Hepatocyte (in vitro differentiated cells): ENCODE measurements at regions not wholly inside any gene's neighbourhood (a gene's known extent, or its start where the extent isn't known, plus 50 kb on each side); places are given as distances from the start of the nearest gene placed in this dataset.

ENCODE experiments used
- DNase-seq: peaks from one replicate; pipeline ENCODE4 v3.0.0-alpha.2; 2016; ENCODE audit warnings: low spot score
- H2AFZ ChIP-seq: fragments of 200-600 bp; sonication (generic); 2 replicates; pipeline ENCODE4 v1.6.0; 2016; ENCODE audit warnings: antibody characterized with exemption, mild to moderate bottlenecking
- H3K27ac ChIP-seq: fragments of 200-600 bp; sonication (generic); 2 replicates; pipeline ENCODE4 v1.5.1; 2016; ENCODE audit warnings: mild to moderate bottlenecking
- H3K27me3 ChIP-seq: fragments of 200-600 bp; sonication (generic); 2 replicates; pipeline ENCODE4 v1.6.1; 2016
- H3K36me3 ChIP-seq: fragments of 200-600 bp; sonication (generic); replicated peaks from 2 replicates; pipeline ENCODE4 v1.5.1; 2016; ENCODE audit warnings: low read depth; ENCODE audit not compliant: insufficient read depth
- H3K4me1 ChIP-seq: fragments of 200-600 bp; sonication (generic); 2 replicates; pipeline ENCODE4 v1.5.1; 2016; ENCODE audit warnings: mild to moderate bottlenecking, moderate library complexity; ENCODE audit not compliant: insufficient read depth
- H3K4me2 ChIP-seq: fragments of 200-600 bp; sonication (generic); 2 replicates; pipeline ENCODE4 v1.6.0; 2016
- H3K4me3 ChIP-seq: fragments of 200-600 bp; sonication (generic); 2 replicates; pipeline ENCODE4 v1.5.1; 2016; ENCODE audit warnings: mild to moderate bottlenecking
- H3K79me2 ChIP-seq: fragments of 200-600 bp; sonication (generic); 2 replicates; pipeline ENCODE4 v1.6.0; 2017; ENCODE audit warnings: mild to moderate bottlenecking
- H3K9me2 ChIP-seq: fragments of 200-600 bp; sonication (generic); replicated peaks from 2 replicates; pipeline ENCODE4 v1.6.0; 2017; ENCODE audit warnings: mild to moderate bottlenecking; ENCODE audit not compliant: insufficient read depth
- H3K9me3 ChIP-seq: fragments of 200-600 bp; sonication (generic); 2 replicates; pipeline ENCODE4 v1.5.1; 2016; ENCODE audit warnings: low read depth, mild to moderate bottlenecking
- H4K20me1 ChIP-seq: fragments of 200-600 bp; sonication (generic); 2 replicates; pipeline ENCODE4 v1.6.0; 2016; ENCODE audit warnings: mild to moderate bottlenecking; ENCODE audit not compliant: insufficient read depth, poor library complexity, severe bottlenecking
- CTCF ChIP-seq: fragments of 200-600 bp; sonication (generic); IDR thresholded peaks from 2 replicates; pipeline ENCODE4 v1.5.1; 2016; ENCODE audit warnings: antibody characterized with exemption, mild to moderate bottlenecking; ENCODE audit not compliant: poor library complexity
- EZH2 ChIP-seq: fragments of 200-600 bp; sonication (generic); IDR thresholded peaks from 2 replicates; pipeline ENCODE4 v1.6.1; 2016; ENCODE audit warnings: antibody characterized with exemption, mild to moderate bottlenecking, borderline replicate concordance
- EZH2phosphoT487 ChIP-seq: fragments of 200-600 bp; sonication (generic); IDR thresholded peaks from one replicate; pipeline ENCODE4 v1.6.1; 2018; ENCODE audit warnings: antibody characterized with exemption, mild to moderate bottlenecking, low read depth, moderate library complexity; ENCODE audit not compliant: unreplicated experiment, severe bottlenecking
- WGBS: methylation state at CpG from one replicate; pipeline ENCODE4 v1.1.6; 2016; ENCODE audit warnings: low lambda C conversion rate; ENCODE audit errors: missing lambda C conversion rate; 5-methylcytosine and 5-hydroxymethylcytosine counted together

DNA sequence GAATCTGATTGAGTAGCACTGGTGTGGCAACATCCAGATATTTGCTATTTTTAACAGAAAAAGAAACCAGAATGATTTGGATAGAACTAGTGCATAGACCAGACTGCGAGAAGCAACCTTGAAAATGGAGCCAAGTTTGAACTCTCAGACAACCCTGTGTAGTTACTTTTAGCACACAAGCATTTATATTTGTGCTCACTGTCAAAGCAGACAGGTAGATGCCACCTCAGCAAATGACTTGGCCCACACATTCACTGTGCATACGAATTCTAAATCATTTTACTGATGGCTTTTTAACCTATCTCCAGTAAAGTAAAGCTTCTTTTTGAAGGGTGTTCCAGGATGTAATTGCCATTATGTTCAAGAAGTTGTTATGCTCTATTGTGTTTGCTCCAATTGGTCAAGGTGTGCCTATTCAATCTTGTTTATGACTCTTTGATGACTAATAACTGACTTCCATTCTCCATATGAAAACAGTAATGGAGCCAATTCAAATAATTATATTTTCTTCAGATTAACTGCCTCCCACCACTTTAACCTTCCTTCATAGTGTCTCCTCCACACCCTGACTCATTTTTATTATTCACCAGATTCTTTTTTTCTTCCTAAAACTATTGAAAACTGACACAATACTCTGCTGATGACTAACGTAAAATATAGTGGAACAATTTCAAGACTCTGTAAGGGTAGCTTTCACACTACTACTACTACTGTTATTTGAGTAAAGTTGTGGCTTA lies 138.5 kb downstream of the CCER1 start:
- 93% methylated on average over 3 of the region's 3 CpGs for WGBS
- Histone ChIP-seq H3K27me3 (no peaks in the 10 kb centered on the region), H3K4me3 (no peak overlapping the region), H3K27ac (no peak overlapping the region), H3K9me2 (no peaks in the 10 kb centered on the region), H3K36me3 (no peaks in the 10 kb centered on the region), H3K4me1 (no peaks in the 10 kb centered on the region), H4K20me1 (no peaks in the 10 kb centered on the region), H3K79me2 (no peaks in the 10 kb centered on the region), H2AFZ (no peak overlapping the region), H3K9me3 (no peaks in the 10 kb centered on the region), H3K4me2 (no peak overlapping the region)
- no peak for DNase-seq
- TF ChIP-seq EZH2phosphoT487 (no peak), CTCF (no peak), EZH2 (no peak)

GRCh38 chr12:90809940-90810339 lies 145.0 kb downstream of the CCER1 start:
- Histone ChIP-seq H3K27me3 (no peaks in the 10 kb centered on the region), H3K36me3 (no peaks in the 10 kb centered on the region), H3K79me2 (no peaks in the 10 kb centered on the region), H4K20me1 (no peaks in the 10 kb centered on the region), H3K4me3 (no peak overlapping the region), H2AFZ (no peak overlapping the region), H3K27ac (no peak overlapping the region), H3K4me2 (no peak overlapping the region), H3K9me3 (no peaks in the 10 kb centered on the region), H3K4me1 (no peaks in the 10 kb centered on the region), H3K9me2 (no peaks in the 10 kb centered on the region)
- TF ChIP-seq EZH2 (no peak), CTCF (no peak), EZH2phosphoT487 (no peak)
- 52% methylated on average over 1 of the region's 1 CpG for WGBS
- DNase-seq, result no peak

DNA sequence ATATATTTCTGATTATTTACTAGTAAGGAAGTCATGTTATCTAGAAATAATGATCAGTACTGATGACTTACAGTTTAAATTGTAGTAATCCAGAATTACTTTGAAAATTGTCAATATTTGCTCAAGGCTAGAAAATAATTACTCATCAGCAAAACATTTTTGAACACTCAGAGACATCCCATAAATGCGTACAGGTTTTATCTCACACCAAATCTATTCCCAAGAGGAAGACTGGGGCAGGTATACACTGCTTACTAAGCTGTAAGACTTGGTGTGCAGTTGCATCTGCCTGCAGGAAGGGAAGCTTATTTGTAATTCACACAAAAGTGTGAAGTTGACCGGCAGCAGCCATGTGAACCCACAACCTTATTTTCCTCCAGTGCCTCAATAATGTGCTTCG lies 146.4 kb downstream of the CCER1 start:
- Histone ChIP-seq H3K79me2 (no peaks in the 10 kb centered on the region), H3K4me3 (no peak overlapping the region), H3K9me2 (no peaks in the 10 kb centered on the region), H3K9me3 (no peaks in the 10 kb centered on the region), H3K27me3 (no peaks in the 10 kb centered on the region), H3K27ac (no peak overlapping the region), H3K36me3 (no peaks in the 10 kb centered on the region), H2AFZ (no peak overlapping the region), H3K4me1 (no peaks in the 10 kb centered on the region), H4K20me1 (no peaks in the 10 kb centered on the region), H3K4me2 (no peak overlapping the region)
- TF ChIP-seq CTCF, result no peak
- TF ChIP-seq EZH2, result no peak
- no peak for TF ChIP-seq EZH2phosphoT487
- 83% methylated on average over 3 of the region's 3 CpGs for WGBS
- DNase-seq, result no peak
